ENCODE measurements at regions not wholly inside any gene's neighbourhood (a gene's known extent, or its start where the extent isn't known, plus 50 kb on each side); places are given as distances from the start of the nearest gene placed in this dataset.

DNA sequence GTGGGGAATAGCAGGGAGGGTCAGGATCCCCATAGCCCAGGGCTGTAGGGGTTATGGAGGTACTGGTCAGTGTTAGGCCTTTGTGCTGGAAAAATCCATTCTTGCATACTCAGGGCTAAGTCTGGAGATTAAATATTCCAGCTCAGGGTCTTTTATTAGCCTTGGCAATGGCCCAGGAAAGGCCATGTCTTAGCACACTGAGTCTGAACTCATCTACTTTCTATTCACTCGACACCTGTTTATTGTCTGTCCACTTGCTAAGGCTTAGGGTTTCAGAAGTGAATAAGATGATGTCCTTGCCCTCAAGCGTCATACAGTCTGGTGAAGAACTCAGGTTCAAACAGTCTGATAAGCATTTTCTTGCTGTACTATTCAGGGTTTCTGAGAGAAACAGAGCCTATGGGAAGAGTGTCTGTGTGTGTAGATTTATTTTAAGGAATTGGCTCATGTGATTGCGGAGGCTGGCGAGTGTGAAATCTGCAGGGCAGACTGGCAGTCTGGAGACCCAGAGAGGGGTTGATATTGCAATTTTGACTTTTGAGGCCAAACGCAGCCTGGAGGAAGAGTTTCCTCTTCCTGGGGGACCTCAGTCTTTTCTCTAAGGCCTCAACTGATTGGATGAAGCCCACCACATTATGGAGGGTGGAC is 135.8 kb downstream of the RAMP3 start:
- no peaks in the 10 kb centered on the region for H3K79me1 ChIP-seq (ENCODE audit: low read depth in 1 of 2, low read length in 2 of 2)

More for the DNA sequence above, 135.8 kb downstream of the RAMP3 start:
- BruUV-seq (replicated peaks), result no TSS peak
- Histone ChIP-seq H3K9me3 (ENCODE audit: control insufficient read depth, insufficient read depth, low read length) (no peaks in the 10 kb centered on the region), H2AK5ac (ENCODE audit: low read depth, low read length) (no peak overlapping the region), H3K4me2 (ENCODE audit: low read depth, low read length) (no peak overlapping the region), H3K36me3 (ENCODE audit: control insufficient read depth, insufficient read depth, low read length) (no peaks in the 10 kb centered on the region), H4K8ac (ENCODE audit: low read depth in 2 of 2, low read length in 2 of 2) (no peak overlapping the region), H2BK20ac (ENCODE audit: low read depth, low read length) (no peak overlapping the region), H2BK15ac (ENCODE audit: low read depth, low read length) (no peak overlapping the region), H2BK5ac (ENCODE audit: low read depth, low read length, poor library complexity, severe bottlenecking) (no peak overlapping the region), H3K4ac (ENCODE audit: low read depth, low read length) (no peak overlapping the region), H4K20me1 (ENCODE audit: insufficient read depth, low read length) (no peaks in the 10 kb centered on the region), H3K14ac (replicated peaks; ENCODE audit: low read depth, low read length) (no peak overlapping the region), H3K4me3 (ENCODE audit: insufficient read depth, low read depth, low read length) (no peak overlapping the region), H3K27me3 (ENCODE audit: control insufficient read depth, insufficient read depth, low read length) (no peaks in the 10 kb centered on the region; the same call in 1 of the 2 replicates), H2AK9ac (replicated peaks; ENCODE audit: low read depth, low read length, poor library complexity) (no peak overlapping the region), H4K91ac (ENCODE audit: insufficient read depth, low read depth, low read length) (no peak overlapping the region), H3K9me1 (ENCODE audit: insufficient read depth, low read length) (no peaks in the 10 kb centered on the region; the same call in 1 of the 2 replicates), H3K27ac (ENCODE audit: insufficient read depth, low read length) (no peak overlapping the region), H3K23ac (ENCODE audit: low read depth, low read length) (no peak overlapping the region), H3K9ac (ENCODE audit: low read depth, low read length) (no peak overlapping the region), H2AFZ (replicated peaks; ENCODE audit: low read length, poor library complexity) (no peak overlapping the region), H2BK120ac (ENCODE audit: low read depth, low read length) (no peak overlapping the region), H4K5ac (ENCODE audit: low read depth, low read length) (no peak overlapping the region), H3K4me1 (ENCODE audit: control insufficient read depth, insufficient read depth, low read length) (no peaks in the 10 kb centered on the region), H3K56ac (ENCODE audit: extremely low read depth, insufficient read depth, low read length) (no peak overlapping the region), H3K18ac (ENCODE audit: low read depth, low read length) (no peak overlapping the region)
- in situ Hi-C loops (cut with MboI; ENCODE audit: low sequenced_read_pairs) (no loop called here), dilution Hi-C loops (cut with HindIII; ENCODE audit: low sequenced_read_pairs, unreplicated experiment) (no loop called here), intact Hi-C loops (cut with micrococcal nuclease) (no loop called here)
- ChIA-PET POLR2A (ENCODE audit: unreplicated experiment) (no interaction called here), CTCF (no interaction called here)
- ATAC-seq (ENCODE audit: low read depth) (no peak), DNase-seq (no peak)
- 56% methylated on average over 1 of the region's 5 CpGs; no CpG with 5 or more reads in 1 of the 2 experiments for WGBS, 2 experiments (ENCODE audit: extremely low coverage in 2 of 2, insufficient read length in 1 of 2)
- TF ChIP-seq CEBPB (IDR thresholded peaks at IDR 0.05; ENCODE audit: low read depth, low read length) (no peak), RFX5 (IDR thresholded peaks at IDR 0.05; ENCODE audit: low read depth, low read length) (no peak), MAFK (IDR thresholded peaks at IDR 0.05; ENCODE audit: low read depth, low read length) (no peak), BHLHE40 (IDR thresholded peaks at IDR 0.05; ENCODE audit: low read depth, low read length) (no peak), FOS (IDR thresholded peaks at IDR 0.05; ENCODE audit: low read depth, low read length) (no peak), NFE2L2 (IDR thresholded peaks at IDR 0.05; ENCODE audit: low read depth, low read length) (no peak), POLR2A (IDR thresholded peaks at IDR 0.05; ENCODE audit: low read depth, low read length) (no peak), MAZ (IDR thresholded peaks at IDR 0.05; ENCODE audit: borderline replicate concordance, low read depth, low read length) (no peak), MXI1 (IDR thresholded peaks at IDR 0.05; ENCODE audit: borderline replicate concordance, low read depth, low read length) (no peak), SMC3 (IDR thresholded peaks at IDR 0.05; ENCODE audit: low read depth, low read length) (no peak), RAD21 (IDR thresholded peaks at IDR 0.05; ENCODE audit: low read length) (no peak), RCOR1 (IDR thresholded peaks at IDR 0.05; ENCODE audit: insufficient replicate concordance, low read length) (no peak)
- TF ChIP-seq, protein P1, sequence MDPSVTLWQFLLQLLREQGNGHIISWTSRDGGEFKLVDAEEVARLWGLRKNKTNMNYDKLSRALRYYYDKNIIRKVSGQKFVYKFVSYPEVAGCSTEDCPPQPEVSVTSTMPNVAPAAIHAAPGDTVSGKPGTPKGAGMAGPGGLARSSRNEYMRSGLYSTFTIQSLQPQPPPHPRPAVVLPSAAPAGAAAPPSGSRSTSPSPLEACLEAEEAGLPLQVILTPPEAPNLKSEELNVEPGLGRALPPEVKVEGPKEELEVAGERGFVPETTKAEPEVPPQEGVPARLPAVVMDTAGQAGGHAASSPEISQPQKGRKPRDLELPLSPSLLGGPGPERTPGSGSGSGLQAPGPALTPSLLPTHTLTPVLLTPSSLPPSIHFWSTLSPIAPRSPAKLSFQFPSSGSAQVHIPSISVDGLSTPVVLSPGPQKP (IDR thresholded peaks at IDR 0.05; ENCODE audit: borderline replicate concordance, low read depth, low read length), result no peak
